Adrenal gland (tissue), 5 donors: ENCODE measurements at regions not wholly inside any gene's neighbourhood (a gene's known extent, or its start where the extent isn't known, plus 50 kb on each side); places are given as distances from the start of the nearest gene placed in this dataset.

Experiments
- POLR2A ChIP-seq, 2 donors: fragments of 450-650 bp; IDR thresholded peaks; one replicate each; pipeline ENCODE4 v1.6.1; 2017; ENCODE audit warnings: antibody characterized with exemption in 2 of 2, mild to moderate bottlenecking in 2 of 2, moderate library complexity in 1 of 2
- TF ChIP-seq, protein P1 (sequence below), 6 experiments: fragments of 450-650 bp in 4 of 6; fragments of 200-600 bp in 2 of 6; sonication (generic) in 1 of 6; IDR thresholded peaks; 1 replicate in 5 of 6; 2 replicates in 1 of 6; pipeline versions ENCODE4 v1.5.1 to v1.8.0; 2016 to 2021; ENCODE audit warnings: antibody characterized with exemption in 6 of 6, mild to moderate bottlenecking in 2 of 6, moderate library complexity in 1 of 6
- donor health status: DM: no; HTN: no; CAD: no.

DNA sequence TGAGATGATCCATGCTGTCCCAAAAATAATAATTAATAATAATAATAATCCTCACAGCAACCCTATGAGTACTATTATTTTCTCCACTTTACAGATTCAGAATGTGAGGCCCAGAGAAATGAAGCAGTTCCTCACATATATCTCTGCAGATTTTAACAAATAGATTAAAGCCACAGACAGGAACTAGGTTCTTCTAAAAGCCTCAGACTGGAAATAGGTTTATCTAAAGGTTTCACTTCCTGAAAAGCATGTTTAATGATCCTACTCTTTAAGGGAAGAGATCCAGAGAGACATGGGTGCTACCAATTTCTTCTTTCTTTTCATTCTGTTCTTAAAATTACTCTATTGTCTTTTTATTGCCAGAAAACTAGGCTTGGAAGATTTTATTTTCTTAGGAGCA, 1079.4 kb upstream of the COX7C start:
- TF ChIP-seq, protein P1, sequence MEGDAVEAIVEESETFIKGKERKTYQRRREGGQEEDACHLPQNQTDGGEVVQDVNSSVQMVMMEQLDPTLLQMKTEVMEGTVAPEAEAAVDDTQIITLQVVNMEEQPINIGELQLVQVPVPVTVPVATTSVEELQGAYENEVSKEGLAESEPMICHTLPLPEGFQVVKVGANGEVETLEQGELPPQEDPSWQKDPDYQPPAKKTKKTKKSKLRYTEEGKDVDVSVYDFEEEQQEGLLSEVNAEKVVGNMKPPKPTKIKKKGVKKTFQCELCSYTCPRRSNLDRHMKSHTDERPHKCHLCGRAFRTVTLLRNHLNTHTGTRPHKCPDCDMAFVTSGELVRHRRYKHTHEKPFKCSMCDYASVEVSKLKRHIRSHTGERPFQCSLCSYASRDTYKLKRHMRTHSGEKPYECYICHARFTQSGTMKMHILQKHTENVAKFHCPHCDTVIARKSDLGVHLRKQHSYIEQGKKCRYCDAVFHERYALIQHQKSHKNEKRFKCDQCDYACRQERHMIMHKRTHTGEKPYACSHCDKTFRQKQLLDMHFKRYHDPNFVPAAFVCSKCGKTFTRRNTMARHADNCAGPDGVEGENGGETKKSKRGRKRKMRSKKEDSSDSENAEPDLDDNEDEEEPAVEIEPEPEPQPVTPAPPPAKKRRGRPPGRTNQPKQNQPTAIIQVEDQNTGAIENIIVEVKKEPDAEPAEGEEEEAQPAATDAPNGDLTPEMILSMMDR (IDR thresholded peaks at IDR 0.05) = no peak
- no peak for TF ChIP-seq POLR2A (IDR thresholded peaks at IDR 0.05)
